SH-SY5Y (cell line): ENCODE measurements at regions not wholly inside any gene's neighbourhood (a gene's known extent, or its start where the extent isn't known, plus 50 kb on each side); places are given as distances from the start of the nearest gene placed in this dataset.
A peak's percentile ranks its signal among the peaks of the same experiment; 100 is the strongest.

Experiments
- GATA2 ChIP-seq: IDR thresholded peaks from 2 replicates; pipeline ENCODE4 v1.6.1; 2011; ENCODE audit warnings: mild to moderate bottlenecking, low read depth, low read length
- GATA3 ChIP-seq: IDR thresholded peaks from 2 replicates; pipeline ENCODE4 v1.6.1; 2011; ENCODE audit warnings: low read depth, mild to moderate bottlenecking, low read length, moderate library complexity

- no peak for TF ChIP-seq GATA2
- TF ChIP-seq GATA3: no peak
These were observed 755.2 kb downstream of the C6orf118 start for GRCh38 chr6:164554226-164554625.

GRCh38 chr6:164551706-164552105 lies 757.7 kb downstream of the C6orf118 start:
- TF ChIP-seq GATA3: no peak
- TF ChIP-seq GATA2: no peak

GRCh38 chr6:164547076-164547475 lies 762.3 kb downstream of the C6orf118 start:
- no peak for TF ChIP-seq GATA2
- no peak for TF ChIP-seq GATA3

GRCh38 chr6:164546263-164546662 lies 763.1 kb downstream of the C6orf118 start:
- TF ChIP-seq GATA3 (no peak), GATA2 (no peak)

GRCh38 chr6:164534070-164534766 lies 775.2 kb downstream of the C6orf118 start:
- TF ChIP-seq GATA3 (no peak), GATA2 (no peak)

GRCh38 chr6:164533045-164533362 lies 776.4 kb downstream of the C6orf118 start:
- TF ChIP-seq GATA3: no peak
- peak; percentile 63; the same call in 1 of the 2 replicates for TF ChIP-seq GATA2

- TF ChIP-seq GATA2 (no peak), GATA3 (no peak)
These were observed 777.0 kb downstream of the C6orf118 start for GRCh38 chr6:164532198-164533044.

GRCh38 chr6:164531736-164532135 lies 777.7 kb downstream of the C6orf118 start:
- TF ChIP-seq GATA3: no peak
- no peak for TF ChIP-seq GATA2

GRCh38 chr6:164528539-164528938 lies 780.9 kb downstream of the C6orf118 start:
- TF ChIP-seq GATA3 (no peak), GATA2 (no peak)

GRCh38 chr6:164523087-164523654 lies 786.2 kb downstream of the C6orf118 start:
- no peak for TF ChIP-seq GATA3
- no peak for TF ChIP-seq GATA2

- TF ChIP-seq GATA3: no peak
- TF ChIP-seq GATA2: no peak
These were observed 788.5 kb downstream of the C6orf118 start for GRCh38 chr6:164520916-164521315.

- TF ChIP-seq GATA3: no peak
- no peak for TF ChIP-seq GATA2
These were observed 802.0 kb downstream of the C6orf118 start for GRCh38 chr6:164507206-164507940.

GRCh38 chr6:164505425-164505824 lies 804.0 kb downstream of the C6orf118 start:
- no peak for TF ChIP-seq GATA2
- no peak for TF ChIP-seq GATA3

GRCh38 chr6:164502833-164503232 lies 806.6 kb downstream of the C6orf118 start:
- TF ChIP-seq GATA3 (no peak), GATA2 (no peak)

- no peak for TF ChIP-seq GATA2
- no peak for TF ChIP-seq GATA3
These were observed 813.4 kb downstream of the C6orf118 start for GRCh38 chr6:164495882-164496495.
